Endodermal cell (in vitro differentiated cells): ENCODE measurements at regions not wholly inside any gene's neighbourhood (a gene's known extent, or its start where the extent isn't known, plus 50 kb on each side); places are given as distances from the start of the nearest gene placed in this dataset.

ENCODE experiments used
- DNase-seq: peaks from one replicate; pipeline ENCODE4 v3.0.0-alpha.2; 2017
- H3K27ac ChIP-seq: 2 replicates; pipeline ENCODE4 v1.5.1; 2013; ENCODE audit warnings: mild to moderate bottlenecking, low read depth, low read length, moderate library complexity
- H3K27me3 ChIP-seq: 2 replicates; pipeline ENCODE4 v1.6.1; 2013; ENCODE audit warnings: mild to moderate bottlenecking, low read length, moderate library complexity; ENCODE audit not compliant: insufficient read depth, control insufficient read depth, poor library complexity, severe bottlenecking
- H3K36me3 ChIP-seq: 2 replicates; pipeline ENCODE4 v1.7.0; 2013; ENCODE audit warnings: mild to moderate bottlenecking, low read length, moderate library complexity; ENCODE audit not compliant: control insufficient read depth, insufficient read depth
- H3K4me1 ChIP-seq: one replicate; pipeline ENCODE4 v1.7.0; 2013; ENCODE audit warnings: low read length; ENCODE audit not compliant: control insufficient read depth, insufficient read depth
- H3K4me3 ChIP-seq: 2 replicates; pipeline ENCODE4 v1.5.1; 2013; ENCODE audit warnings: mild to moderate bottlenecking, low read length, moderate library complexity
- H3K9ac ChIP-seq: 2 replicates; pipeline ENCODE4 v1.6.1; 2013; ENCODE audit warnings: mild to moderate bottlenecking, low read length, moderate library complexity; ENCODE audit not compliant: poor library complexity, severe bottlenecking; ENCODE audit errors: extremely low read depth
- H3K9me3 ChIP-seq: 2 replicates; pipeline ENCODE4 v1.6.1; 2013; ENCODE audit warnings: mild to moderate bottlenecking, low read length, moderate library complexity; ENCODE audit not compliant: control insufficient read depth
- H3K27ac Mint-ChIP-seq: 2 replicates; pipeline ENCODE4 v1.8.0; 2020; ENCODE audit warnings: mixed read lengths
- H3K27me3 Mint-ChIP-seq: 2 replicates; pipeline ENCODE4 v1.8.0; 2021; ENCODE audit warnings: mild to moderate bottlenecking, mixed read lengths; ENCODE audit not compliant: insufficient read depth
- H3K36me3 Mint-ChIP-seq: 2 replicates; pipeline ENCODE4 v1.8.0; 2020; ENCODE audit warnings: low read depth, mixed read lengths
- H3K4me1 Mint-ChIP-seq: 2 replicates; pipeline ENCODE4 v1.8.0; 2020; ENCODE audit warnings: mixed read lengths
- H3K4me3 Mint-ChIP-seq: 2 replicates; pipeline ENCODE4 v1.8.0; 2020; ENCODE audit warnings: mild to moderate bottlenecking, moderate library complexity, mixed read lengths
- H3K9me3 Mint-ChIP-seq: 2 replicates; pipeline ENCODE4 v1.8.0; 2020; ENCODE audit warnings: mild to moderate bottlenecking, mixed read lengths
- WGBS, 2 experiments: methylation state at CpG; one replicate each; pipeline versions ENCODE4 v1.1.5 to v1.1.7; 2013; ENCODE audit warnings: missing lambda C conversion rate in 2 of 2, mixed read lengths in 1 of 2; ENCODE audit not compliant: insufficient coverage in 1 of 2, insufficient read length in 1 of 2; 5-methylcytosine and 5-hydroxymethylcytosine counted together
- TF ChIP-seq, protein P1 (sequence below): fragments of 200-600 bp; sonication (generic); conservative IDR thresholded peaks from 2 replicates; pipeline ENCODE4 v1.5.0; 2021; ENCODE audit warnings: antibody characterized with exemption, mild to moderate bottlenecking

DNA sequence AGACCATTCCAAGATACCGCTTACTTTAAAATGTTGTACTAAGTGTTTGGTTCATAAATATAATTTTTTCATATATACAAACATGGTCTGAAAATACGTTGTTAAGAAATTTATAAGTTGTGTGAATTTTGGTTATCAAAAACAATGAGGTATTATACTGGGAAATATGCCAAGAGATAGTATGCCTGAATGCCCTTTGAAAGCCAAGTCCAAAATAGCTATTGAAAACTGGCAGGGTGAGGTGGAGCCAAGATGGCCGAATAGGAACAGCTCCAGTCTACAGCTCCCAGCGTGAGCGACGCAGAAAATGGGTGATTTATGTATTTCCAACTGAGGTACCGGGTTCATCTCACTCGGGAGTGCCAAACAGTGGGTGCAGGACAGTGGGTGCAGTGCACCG is 533.5 kb downstream of the ZNF608 start:
- H3K9me3 Mint-ChIP-seq, result peaks cover 62% of the 10 kb centered on the region
- H3K36me3 Mint-ChIP-seq, result peaks cover 34% of the 10 kb centered on the region
- no peaks in the 10 kb centered on the region for H3K27me3 ChIP-seq

DNA sequence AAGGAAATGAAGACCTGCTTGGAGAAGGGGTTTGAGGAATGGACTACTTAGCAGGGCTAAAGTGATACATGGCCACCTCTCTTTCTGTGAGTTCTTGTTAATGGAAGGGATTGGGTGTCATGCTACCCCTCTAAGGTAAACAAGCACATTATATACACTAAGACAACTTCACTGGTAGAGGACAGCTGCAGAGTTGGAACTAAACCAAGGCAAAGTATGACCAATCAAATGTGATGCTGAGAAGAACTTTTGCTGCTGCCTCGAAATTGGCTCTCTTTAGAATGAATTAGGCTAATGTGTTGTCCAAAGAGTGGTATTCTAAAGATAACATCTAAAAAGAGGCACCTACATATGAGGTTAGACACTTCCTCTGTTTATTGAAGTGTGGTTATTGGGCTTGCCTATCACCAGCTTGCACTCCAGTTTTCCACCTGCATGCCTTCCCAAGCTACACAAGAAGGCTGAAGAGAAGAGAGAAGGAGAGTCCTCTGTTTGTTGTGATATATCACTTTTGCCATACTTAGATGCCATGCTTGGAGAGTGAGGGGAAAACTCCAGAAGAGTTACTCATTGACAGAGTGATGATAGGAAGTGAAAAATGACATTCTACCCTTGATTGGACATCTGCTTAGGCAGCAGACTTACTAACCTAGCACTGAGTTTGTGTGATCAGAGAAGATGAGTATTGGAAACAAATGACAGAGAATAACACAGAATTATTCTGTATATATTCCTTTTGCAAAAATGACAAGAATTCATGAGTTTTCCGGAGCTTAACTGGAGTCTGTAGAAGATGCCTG is 536.1 kb downstream of the ZNF608 start:
- Mint-ChIP-seq H3K9me3 (peaks cover 60% of the 10 kb centered on the region), H3K36me3 (peaks cover 27% of the 10 kb centered on the region)

More for the DNA sequence above, 533.5 kb downstream of the ZNF608 start:
- H3K9ac ChIP-seq, result no peak overlapping the region
- Mint-ChIP-seq H3K4me1 (no peaks in the 10 kb centered on the region), H3K27ac (no peak overlapping the region), H3K27me3 (no peaks in the 10 kb centered on the region), H3K4me3 (no peak overlapping the region)
- TF ChIP-seq, protein P1, sequence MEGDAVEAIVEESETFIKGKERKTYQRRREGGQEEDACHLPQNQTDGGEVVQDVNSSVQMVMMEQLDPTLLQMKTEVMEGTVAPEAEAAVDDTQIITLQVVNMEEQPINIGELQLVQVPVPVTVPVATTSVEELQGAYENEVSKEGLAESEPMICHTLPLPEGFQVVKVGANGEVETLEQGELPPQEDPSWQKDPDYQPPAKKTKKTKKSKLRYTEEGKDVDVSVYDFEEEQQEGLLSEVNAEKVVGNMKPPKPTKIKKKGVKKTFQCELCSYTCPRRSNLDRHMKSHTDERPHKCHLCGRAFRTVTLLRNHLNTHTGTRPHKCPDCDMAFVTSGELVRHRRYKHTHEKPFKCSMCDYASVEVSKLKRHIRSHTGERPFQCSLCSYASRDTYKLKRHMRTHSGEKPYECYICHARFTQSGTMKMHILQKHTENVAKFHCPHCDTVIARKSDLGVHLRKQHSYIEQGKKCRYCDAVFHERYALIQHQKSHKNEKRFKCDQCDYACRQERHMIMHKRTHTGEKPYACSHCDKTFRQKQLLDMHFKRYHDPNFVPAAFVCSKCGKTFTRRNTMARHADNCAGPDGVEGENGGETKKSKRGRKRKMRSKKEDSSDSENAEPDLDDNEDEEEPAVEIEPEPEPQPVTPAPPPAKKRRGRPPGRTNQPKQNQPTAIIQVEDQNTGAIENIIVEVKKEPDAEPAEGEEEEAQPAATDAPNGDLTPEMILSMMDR, result no peak
- no peak for DNase-seq
- peak overlapping the region; percentile 38 for H3K4me3 ChIP-seq
- no peak overlapping the region for H3K27ac ChIP-seq
- WGBS, 2 experiments, result 95 to 100% methylated on average over 6 to 8 of the region's 9 CpGs
- no peaks in the 10 kb centered on the region for H3K4me1 ChIP-seq
- no peaks in the 10 kb centered on the region for H3K36me3 ChIP-seq
- H3K9me3 ChIP-seq, result peaks cover 29% of the 10 kb centered on the region

DNA sequence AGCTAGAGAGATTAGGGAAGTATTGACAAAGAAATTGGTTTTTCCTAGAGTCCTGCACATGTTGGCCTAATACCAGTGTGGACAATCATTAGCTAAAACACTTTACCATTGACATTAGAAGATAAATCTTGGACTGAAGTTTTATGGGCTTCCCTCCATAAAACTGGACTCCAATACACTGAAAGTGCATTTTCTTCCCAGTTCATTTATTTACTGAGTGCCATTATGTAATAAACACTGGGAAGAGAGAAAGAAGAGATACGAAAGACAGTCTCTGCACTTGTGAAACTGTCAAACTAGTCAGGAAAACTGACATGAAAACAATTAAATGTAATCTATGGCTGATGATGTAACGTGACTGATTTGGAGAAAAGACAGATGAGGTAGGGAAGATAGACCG is 539.3 kb downstream of the ZNF608 start:
- Mint-ChIP-seq H3K27me3 (no peaks in the 10 kb centered on the region), H3K9me3 (peaks cover 60% of the 10 kb centered on the region), H3K4me3 (no peak overlapping the region), H3K27ac (no peak overlapping the region), H3K4me1 (no peaks in the 10 kb centered on the region), H3K36me3 (peaks cover 25% of the 10 kb centered on the region)
- Histone ChIP-seq H3K9me3 (peaks cover 51% of the 10 kb centered on the region), H3K9ac (no peak overlapping the region), H3K4me3 (no peak overlapping the region), H3K27ac (no peak overlapping the region), H3K27me3 (no peaks in the 10 kb centered on the region), H3K36me3 (no peaks in the 10 kb centered on the region), H3K4me1 (no peaks in the 10 kb centered on the region)
- 85 to 91% methylated on average over 3 of the region's 3 CpGs for WGBS, 2 experiments
- no peak for DNase-seq
- TF ChIP-seq, protein P1, result no peak

More for the DNA sequence above, 536.1 kb downstream of the ZNF608 start:
- Histone ChIP-seq H3K9me3 (peaks cover 37% of the 10 kb centered on the region), H3K27me3 (no peaks in the 10 kb centered on the region), H3K9ac (no peak overlapping the region), H3K4me3 (no peak overlapping the region), H3K27ac (no peak overlapping the region), H3K4me1 (no peaks in the 10 kb centered on the region), H3K36me3 (no peaks in the 10 kb centered on the region)
- TF ChIP-seq, protein P1, result no peak
- Mint-ChIP-seq H3K27me3 (no peaks in the 10 kb centered on the region), H3K27ac (no peak overlapping the region), H3K4me1 (no peaks in the 10 kb centered on the region), H3K4me3 (no peak overlapping the region)
- 89 to 90% methylated on average over 2 of the region's 2 CpGs for WGBS, 2 experiments
- DNase-seq, result no peak
